ENCODE measurements at regions not wholly inside any gene's neighbourhood (a gene's known extent, or its start where the extent isn't known, plus 50 kb on each side); places are given as distances from the start of the nearest gene placed in this dataset.

- no peak for DNase-seq
Measured at GRCh38 chr4:81523672-81524327, 52.1 kb upstream of the RASGEF1B start.

- DNase-seq = no peak
Measured at GRCh38 chr4:81522711-81523110, 51.0 kb upstream of the RASGEF1B start.

- no peak for DNase-seq
Measured at GRCh38 chr4:81521708-81522107, 50.0 kb upstream of the RASGEF1B start.
